GM19043 (cell line): ENCODE measurements at regions not wholly inside any gene's neighbourhood (a gene's known extent, or its start where the extent isn't known, plus 50 kb on each side); places are given as distances from the start of the nearest gene placed in this dataset.

Source experiments
- ATAC-seq: cut with Tn5 transposase; IDR thresholded peaks from one replicate; pipeline ENCODE4 v1.9.1; 2021; ENCODE audit warnings: low read depth; ENCODE audit not compliant: unreplicated experiment

GRCh38 chr12:102781117-102781516, 135.9 kb downstream of the PAH start:
- no peak for ATAC-seq

- no peak for ATAC-seq
These were observed 141.0 kb downstream of the PAH start for GRCh38 chr12:102776041-102776440.

GRCh38 chr12:102769323-102769916, 147.6 kb downstream of the PAH start:
- peak; percentile 70 for ATAC-seq

GRCh38 chr12:102766961-102767360, 150.1 kb downstream of the PAH start:
- ATAC-seq, result no peak

GRCh38 chr12:102765736-102766135, 151.3 kb downstream of the PAH start:
- no peak for ATAC-seq

- ATAC-seq, result no peak
These were observed 153.6 kb downstream of the PAH start for GRCh38 chr12:102763471-102763870.

- no peak for ATAC-seq
These were observed 154.0 kb downstream of the PAH start for GRCh38 chr12:102763061-102763460.

- no peak for ATAC-seq
These were observed 156.7 kb downstream of the PAH start for GRCh38 chr12:102760322-102760721.

GRCh38 chr12:102759466-102759865, 157.6 kb downstream of the PAH start:
- ATAC-seq, result no peak

- ATAC-seq, result no peak
These were observed 159.2 kb downstream of the PAH start for GRCh38 chr12:102757882-102758226.

- no peak for ATAC-seq
These were observed 159.7 kb downstream of the PAH start for GRCh38 chr12:102757154-102757881.

- ATAC-seq, result no peak
These were observed 160.5 kb downstream of the PAH start for GRCh38 chr12:102756530-102756929.

- ATAC-seq, result no peak
These were observed 161.8 kb downstream of the PAH start for GRCh38 chr12:102755266-102755665.

GRCh38 chr12:102753802-102754201, 163.2 kb downstream of the PAH start:
- ATAC-seq, result no peak

GRCh38 chr12:102748704-102749103, 168.3 kb downstream of the PAH start:
- no peak for ATAC-seq

- no peak for ATAC-seq
These were observed 170.1 kb downstream of the PAH start for GRCh38 chr12:102746963-102747362.

- no peak for ATAC-seq
These were observed 171.0 kb downstream of the PAH start for GRCh38 chr12:102745971-102746600.

- ATAC-seq, result no peak
These were observed 175.8 kb downstream of the PAH start for GRCh38 chr12:102741196-102741595.

- ATAC-seq, result no peak
These were observed 176.7 kb downstream of the PAH start for GRCh38 chr12:102740141-102740955.

- ATAC-seq, result no peak
These were observed 180.7 kb downstream of the PAH start for GRCh38 chr12:102736328-102736727.

- ATAC-seq, result peak; percentile 82
These were observed 181.9 kb downstream of the PAH start for GRCh38 chr12:102735104-102735503.
